ENCODE measurements at regions not wholly inside any gene's neighbourhood (a gene's known extent, or its start where the extent isn't known, plus 50 kb on each side); places are given as distances from the start of the nearest gene placed in this dataset.

GRCh38 chr2:121099329-121100290 is 185.4 kb downstream of the TFCP2L1 start:
- TF ChIP-seq HDGF (IDR thresholded peaks at IDR 0.05; ENCODE audit: borderline replicate concordance): no peak
- DNase-seq (ENCODE audit: extremely low spot score): peak; percentile 22
- CTCF ChIA-PET: interaction anchor here (1.3 to 1.6 kb wide), 2 partner anchors 29 to 257 kb away, joined by 6 to 7 read pairs; no protein-coding TSS in a partner anchor
- POLR2A ChIA-PET: no interaction called here

DNA sequence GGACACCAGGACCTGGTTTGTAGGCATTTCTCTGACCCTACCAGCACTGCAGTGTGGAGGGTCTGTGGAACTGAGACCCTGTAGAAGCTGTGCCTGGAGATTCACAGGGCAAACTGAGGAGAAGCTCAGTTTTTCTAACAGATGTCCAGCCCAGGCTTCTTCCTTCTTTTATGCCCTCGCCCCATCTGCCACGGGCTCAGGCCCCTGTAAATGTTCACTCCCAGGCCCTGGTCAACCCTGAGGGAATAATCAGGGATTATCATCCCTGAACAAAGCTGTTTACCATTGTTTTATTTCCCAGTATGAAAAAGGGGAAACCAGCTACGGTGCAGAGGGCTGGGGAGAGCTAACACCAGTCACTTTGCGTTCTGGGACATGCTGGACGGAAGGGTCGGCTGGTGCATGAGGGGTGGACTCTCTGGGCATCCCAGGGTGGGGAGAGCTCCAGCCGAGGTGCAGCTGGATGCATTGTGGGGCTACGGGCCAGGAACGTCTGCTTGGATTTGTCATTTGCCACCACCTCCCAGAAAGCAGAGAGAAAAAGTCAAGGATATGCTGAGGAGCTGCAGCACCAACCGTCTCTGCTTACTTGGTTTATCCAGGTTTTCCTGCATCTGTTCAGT is 183.8 kb downstream of the TFCP2L1 start:
- POLR2A ChIA-PET: no interaction called here
- TF ChIP-seq HDGF (IDR thresholded peaks at IDR 0.05; ENCODE audit: borderline replicate concordance) (no peak), FOXA1 (IDR thresholded peaks at IDR 0.05) (no peak), BHLHE40 (IDR thresholded peaks at IDR 0.05; ENCODE audit: borderline replicate concordance) (no peak), TARDBP (IDR thresholded peaks at IDR 0.05) (no peak), ARNT (IDR thresholded peaks at IDR 0.05) (no peak), LEF1 (IDR thresholded peaks at IDR 0.05; ENCODE audit: borderline replicate concordance) (no peak), SP1 (IDR thresholded peaks at IDR 0.05) (no peak), SUZ12 (IDR thresholded peaks at IDR 0.05) (no peak), ELF4 (IDR thresholded peaks at IDR 0.05) (no peak), NFRKB (IDR thresholded peaks at IDR 0.05) (no peak), L3MBTL2 (conservative IDR thresholded peaks at IDR 0.05) (no peak), FOXM1 (IDR thresholded peaks at IDR 0.05; ENCODE audit: borderline replicate concordance) (no peak), CTBP1 (IDR thresholded peaks at IDR 0.05; ENCODE audit: borderline replicate concordance) (no peak), ZNF384 (IDR thresholded peaks at IDR 0.05) (no peak), FOXK2 (IDR thresholded peaks at IDR 0.05) (no peak)
- TF ChIP-seq, protein P1, sequence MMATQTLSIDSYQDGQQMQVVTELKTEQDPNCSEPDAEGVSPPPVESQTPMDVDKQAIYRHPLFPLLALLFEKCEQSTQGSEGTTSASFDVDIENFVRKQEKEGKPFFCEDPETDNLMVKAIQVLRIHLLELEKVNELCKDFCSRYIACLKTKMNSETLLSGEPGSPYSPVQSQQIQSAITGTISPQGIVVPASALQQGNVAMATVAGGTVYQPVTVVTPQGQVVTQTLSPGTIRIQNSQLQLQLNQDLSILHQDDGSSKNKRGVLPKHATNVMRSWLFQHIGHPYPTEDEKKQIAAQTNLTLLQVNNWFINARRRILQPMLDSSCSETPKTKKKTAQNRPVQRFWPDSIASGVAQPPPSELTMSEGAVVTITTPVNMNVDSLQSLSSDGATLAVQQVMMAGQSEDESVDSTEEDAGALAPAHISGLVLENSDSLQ (IDR thresholded peaks at IDR 0.05): no peak
- CTCF ChIA-PET: no interaction called here
- DNase-seq (ENCODE audit: extremely low spot score): no peak

DNA sequence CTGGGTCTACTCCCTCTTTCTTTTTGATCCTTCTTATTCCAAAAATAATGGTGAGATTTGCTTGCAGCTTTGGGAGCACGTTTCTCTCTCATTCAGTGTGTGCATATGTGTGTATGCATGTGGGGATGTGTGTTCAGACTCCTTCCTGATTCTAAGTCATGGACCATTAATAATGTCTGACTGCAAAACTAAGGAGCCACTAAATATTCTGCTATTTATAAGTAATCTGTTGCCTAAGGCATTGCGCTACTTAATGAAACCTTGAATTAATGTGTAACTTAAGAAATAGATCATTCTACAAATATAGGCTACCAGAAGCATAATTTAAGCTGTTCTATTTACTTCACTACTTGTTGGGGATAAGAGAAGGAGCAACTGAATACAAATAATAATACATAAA is 182.1 kb downstream of the TFCP2L1 start:
- DNase-seq (ENCODE audit: extremely low spot score): no peak
- no peak for TF ChIP-seq ELF4 (IDR thresholded peaks at IDR 0.05)
- TF ChIP-seq NFRKB (IDR thresholded peaks at IDR 0.05): no peak
- TF ChIP-seq SP1 (IDR thresholded peaks at IDR 0.05): no peak
- TF ChIP-seq CTBP1 (IDR thresholded peaks at IDR 0.05; ENCODE audit: borderline replicate concordance): no peak
- no peak for TF ChIP-seq HDGF (IDR thresholded peaks at IDR 0.05; ENCODE audit: borderline replicate concordance)
- ChIA-PET POLR2A (no interaction called here), CTCF (interaction anchor here (0.9 kb wide), 1 partner anchor 26 kb away, joined by 3 read pairs; no protein-coding TSS in a partner anchor)

DNA sequence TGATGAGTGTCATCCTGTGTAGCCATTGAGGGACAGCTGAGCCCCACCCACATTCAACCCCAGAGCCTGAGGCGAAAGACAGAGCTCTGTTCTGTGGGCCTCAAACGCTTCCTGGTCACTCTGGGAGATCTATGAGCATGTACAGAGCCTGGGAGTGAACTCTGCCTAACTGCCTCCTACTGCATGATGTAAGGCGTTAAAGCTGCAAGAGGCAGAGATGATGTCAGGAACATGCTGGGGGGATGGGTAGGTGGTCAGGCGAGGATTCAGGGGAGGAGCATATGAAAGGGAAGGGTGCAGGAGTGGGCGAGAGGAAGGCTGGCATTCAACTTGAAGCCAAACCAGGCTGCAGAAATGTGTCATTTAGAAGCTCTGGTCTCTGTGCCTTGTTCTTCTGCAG is 181.0 kb downstream of the TFCP2L1 start:
- POLR2A ChIA-PET: no interaction called here
- DNase-seq (ENCODE audit: extremely low spot score): no peak
- TF ChIP-seq HDGF (IDR thresholded peaks at IDR 0.05; ENCODE audit: borderline replicate concordance) (no peak), L3MBTL2 (conservative IDR thresholded peaks at IDR 0.05) (no peak), TARDBP (IDR thresholded peaks at IDR 0.05) (no peak), SP1 (IDR thresholded peaks at IDR 0.05) (no peak), FOXM1 (IDR thresholded peaks at IDR 0.05; ENCODE audit: borderline replicate concordance) (no peak), ELF4 (IDR thresholded peaks at IDR 0.05) (no peak), FOXK2 (IDR thresholded peaks at IDR 0.05) (no peak), CTBP1 (IDR thresholded peaks at IDR 0.05; ENCODE audit: borderline replicate concordance) (no peak), ARNT (IDR thresholded peaks at IDR 0.05) (no peak), ZNF384 (IDR thresholded peaks at IDR 0.05) (no peak), BHLHE40 (IDR thresholded peaks at IDR 0.05; ENCODE audit: borderline replicate concordance) (no peak), FOXA1 (IDR thresholded peaks at IDR 0.05) (no peak), NFRKB (IDR thresholded peaks at IDR 0.05) (no peak), LEF1 (IDR thresholded peaks at IDR 0.05; ENCODE audit: borderline replicate concordance) (no peak), SUZ12 (IDR thresholded peaks at IDR 0.05) (no peak)
- TF ChIP-seq, protein P1 (IDR thresholded peaks at IDR 0.05): no peak
- CTCF ChIA-PET: no interaction called here

DNA sequence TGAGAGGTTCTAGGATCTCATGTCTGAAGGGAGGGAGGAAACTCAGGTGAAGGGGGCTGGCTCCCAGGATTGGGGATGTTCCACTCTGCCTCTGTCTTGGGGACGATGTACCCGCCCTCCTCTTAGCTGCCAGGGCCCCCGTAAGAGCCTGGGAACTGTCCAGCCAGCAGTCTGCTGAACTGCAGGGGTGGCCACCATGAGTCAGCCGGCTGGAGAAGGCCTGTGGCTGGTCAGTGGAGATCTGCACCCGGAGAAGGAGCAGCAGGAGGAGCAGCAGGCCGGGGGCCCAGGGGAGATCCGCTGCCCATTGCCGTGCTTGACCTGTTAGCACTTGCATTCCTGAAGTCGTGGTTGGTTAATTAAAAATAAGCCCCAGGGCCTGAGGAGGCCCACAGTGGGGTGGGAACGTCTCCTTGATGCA is 180.3 kb downstream of the TFCP2L1 start:
- POLR2A ChIA-PET: no interaction called here
- no peak for TF ChIP-seq HDGF (IDR thresholded peaks at IDR 0.05; ENCODE audit: borderline replicate concordance)
- no peak for TF ChIP-seq ZNF384 (IDR thresholded peaks at IDR 0.05)
- no peak for TF ChIP-seq SP1 (IDR thresholded peaks at IDR 0.05)
- TF ChIP-seq BHLHE40 (IDR thresholded peaks at IDR 0.05; ENCODE audit: borderline replicate concordance): no peak
- no peak for TF ChIP-seq ELF4 (IDR thresholded peaks at IDR 0.05)
- TF ChIP-seq TARDBP (IDR thresholded peaks at IDR 0.05): no peak
- TF ChIP-seq NFRKB (IDR thresholded peaks at IDR 0.05): no peak
- no peak for TF ChIP-seq L3MBTL2 (conservative IDR thresholded peaks at IDR 0.05)
- TF ChIP-seq SUZ12 (IDR thresholded peaks at IDR 0.05): no peak
- TF ChIP-seq FOXK2 (IDR thresholded peaks at IDR 0.05): no peak
- no peak for TF ChIP-seq FOXM1 (IDR thresholded peaks at IDR 0.05; ENCODE audit: borderline replicate concordance)
- TF ChIP-seq CTBP1 (IDR thresholded peaks at IDR 0.05; ENCODE audit: borderline replicate concordance): no peak
- no peak for TF ChIP-seq FOXA1 (IDR thresholded peaks at IDR 0.05)
- DNase-seq (ENCODE audit: extremely low spot score): no peak
- CTCF ChIA-PET: no interaction called here

GRCh38 chr2:121110924-121111323 is 174.1 kb downstream of the TFCP2L1 start:
- ChIA-PET POLR2A (no interaction called here), CTCF (no interaction called here)
- TF ChIP-seq, protein P1 (IDR thresholded peaks at IDR 0.05): no peak
- TF ChIP-seq ELF4 (IDR thresholded peaks at IDR 0.05) (no peak), FOXA1 (IDR thresholded peaks at IDR 0.05) (no peak), SUZ12 (IDR thresholded peaks at IDR 0.05) (no peak), FOXK2 (IDR thresholded peaks at IDR 0.05) (no peak), HDGF (IDR thresholded peaks at IDR 0.05; ENCODE audit: borderline replicate concordance) (no peak), NFRKB (IDR thresholded peaks at IDR 0.05) (no peak), SP1 (IDR thresholded peaks at IDR 0.05) (no peak), ZNF384 (IDR thresholded peaks at IDR 0.05) (no peak), L3MBTL2 (conservative IDR thresholded peaks at IDR 0.05) (no peak), TARDBP (IDR thresholded peaks at IDR 0.05) (no peak), ARNT (IDR thresholded peaks at IDR 0.05) (no peak), FOXM1 (IDR thresholded peaks at IDR 0.05; ENCODE audit: borderline replicate concordance) (no peak), CTBP1 (IDR thresholded peaks at IDR 0.05; ENCODE audit: borderline replicate concordance) (no peak), BHLHE40 (IDR thresholded peaks at IDR 0.05; ENCODE audit: borderline replicate concordance) (no peak), LEF1 (IDR thresholded peaks at IDR 0.05; ENCODE audit: borderline replicate concordance) (no peak)
- DNase-seq (ENCODE audit: extremely low spot score): no peak
